NCI-H2227 treated with DMSO at 0.1 percent for 48 hours (cell line): ENCODE measurements at regions not wholly inside any gene's neighbourhood (a gene's known extent, or its start where the extent isn't known, plus 50 kb on each side); places are given as distances from the start of the nearest gene placed in this dataset.
"Not testable (repeated sequence)": the region's sequence is repeated elsewhere in the genome, so short reads cannot be mapped to it uniquely, and the experiment has no call there.

Experiments used
- DNase-seq: peaks from one replicate; lab custom pipeline; 2025; lab: John Stamatoyannopoulos, UW

- no peak for DNase-seq
Measured at GRCh38 chr20:53818457-53819177, 225.0 kb upstream of the ZNF217 start.

- DNase-seq = not testable (repeated sequence)
Measured at GRCh38 chr20:53817513-53817912, 223.9 kb upstream of the ZNF217 start.

GRCh38 chr20:53816872-53817398 lies 223.3 kb upstream of the ZNF217 start:
- DNase-seq = no peak

GRCh38 chr20:53815509-53815908 lies 221.9 kb upstream of the ZNF217 start:
- no peak for DNase-seq

- no peak for DNase-seq
Measured at GRCh38 chr20:53814060-53814459, 220.4 kb upstream of the ZNF217 start.

- DNase-seq = no peak
Measured at GRCh38 chr20:53813636-53814035, 220.0 kb upstream of the ZNF217 start.

GRCh38 chr20:53811577-53811976 lies 217.9 kb upstream of the ZNF217 start:
- no peak for DNase-seq

GRCh38 chr20:53810661-53811355 lies 217.2 kb upstream of the ZNF217 start:
- DNase-seq = no peak

- DNase-seq = no peak
Measured at GRCh38 chr20:53809728-53810365, 216.2 kb upstream of the ZNF217 start.

GRCh38 chr20:53809217-53809616 lies 215.6 kb upstream of the ZNF217 start:
- peak; percentile 86 for DNase-seq

- DNase-seq = no peak
Measured at GRCh38 chr20:53808733-53809132, 215.1 kb upstream of the ZNF217 start.

- not testable (repeated sequence) for DNase-seq
Measured at GRCh38 chr20:53808302-53808701, 214.7 kb upstream of the ZNF217 start.

- no peak for DNase-seq
Measured at GRCh38 chr20:53806683-53807401, 213.2 kb upstream of the ZNF217 start.

- no peak for DNase-seq
Measured at GRCh38 chr20:53805895-53806384, 212.3 kb upstream of the ZNF217 start.

GRCh38 chr20:53804920-53805894 lies 211.6 kb upstream of the ZNF217 start:
- no peak for DNase-seq

- not testable (repeated sequence) for DNase-seq
Measured at GRCh38 chr20:53804308-53804707, 210.7 kb upstream of the ZNF217 start.

- no peak for DNase-seq
Measured at GRCh38 chr20:53803492-53804155, 210.0 kb upstream of the ZNF217 start.

GRCh38 chr20:53801609-53802370 lies 208.2 kb upstream of the ZNF217 start:
- DNase-seq = no peak

GRCh38 chr20:53800883-53801604 lies 207.4 kb upstream of the ZNF217 start:
- no peak for DNase-seq
